T-helper 17 cell (primary cell): ENCODE measurements at regions not wholly inside any gene's neighbourhood (a gene's known extent, or its start where the extent isn't known, plus 50 kb on each side); places are given as distances from the start of the nearest gene placed in this dataset.

Experiments
- ATAC-seq: fragments of 150-1000 bp; cut with Tn5 transposase; 2 replicates; pipeline ENCODE4 v1.10.0; 2021; ENCODE audit warnings: mild to moderate bottlenecking, moderate library complexity
- DNase-seq, 3 donors: peaks; one replicate each; pipeline versions ENCODE4 v3.0.0 to v3.0.0-alpha.2; 2020 to 2021
- H3K9me3 ChIP-seq: one replicate; pipeline ENCODE4 v1.7.0; 2013; ENCODE audit warnings: low read length, mild to moderate bottlenecking; ENCODE audit not compliant: control insufficient read depth, poor library complexity, severe bottlenecking
- H3K27ac Mint-ChIP-seq: one replicate; pipeline ENCODE4 v1.8.0; 2022; ENCODE audit warnings: mild to moderate bottlenecking, moderate library complexity, mixed read lengths
- H3K27me3 Mint-ChIP-seq: one replicate; pipeline ENCODE4 v1.8.0; 2022; ENCODE audit warnings: mixed read lengths
- H3K36me3 Mint-ChIP-seq: one replicate; pipeline ENCODE4 v1.8.0; 2022; ENCODE audit warnings: low read depth, mixed read lengths
- H3K4me1 Mint-ChIP-seq: one replicate; pipeline ENCODE4 v1.8.0; 2022; ENCODE audit warnings: mild to moderate bottlenecking, mixed read lengths
- H3K4me3 Mint-ChIP-seq: one replicate; pipeline ENCODE4 v1.8.0; 2022; ENCODE audit warnings: mild to moderate bottlenecking, moderate library complexity, mixed read lengths

DNA sequence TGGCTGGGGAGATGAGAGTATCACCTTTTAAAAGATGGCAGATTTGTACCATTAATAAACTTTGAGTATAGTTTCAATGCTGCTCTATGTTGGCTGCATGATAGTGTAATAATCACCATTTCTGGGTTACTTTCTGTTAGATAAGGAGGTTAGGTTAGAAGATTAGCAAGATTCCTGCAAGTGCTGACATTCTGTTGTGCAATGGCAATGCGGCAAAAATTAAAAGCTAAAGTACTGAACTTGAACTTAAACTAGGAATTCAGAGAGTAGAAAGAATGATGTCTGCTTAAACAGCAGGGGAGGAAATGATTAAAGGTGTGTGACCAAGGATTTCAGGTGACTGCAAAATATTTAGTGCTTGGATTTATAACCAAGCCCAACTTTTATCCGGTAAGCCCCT, 399.8 kb upstream of the MON1B start:
- Mint-ChIP-seq H3K4me3 (no peak overlapping the region), H3K4me1 (no peaks in the 10 kb centered on the region), H3K27me3 (no peaks in the 10 kb centered on the region), H3K36me3 (no peaks in the 10 kb centered on the region), H3K27ac (no peak overlapping the region)
- ATAC-seq (no peak), DNase-seq (no peak)
- H3K9me3 ChIP-seq, result no peaks in the 10 kb centered on the region

DNA sequence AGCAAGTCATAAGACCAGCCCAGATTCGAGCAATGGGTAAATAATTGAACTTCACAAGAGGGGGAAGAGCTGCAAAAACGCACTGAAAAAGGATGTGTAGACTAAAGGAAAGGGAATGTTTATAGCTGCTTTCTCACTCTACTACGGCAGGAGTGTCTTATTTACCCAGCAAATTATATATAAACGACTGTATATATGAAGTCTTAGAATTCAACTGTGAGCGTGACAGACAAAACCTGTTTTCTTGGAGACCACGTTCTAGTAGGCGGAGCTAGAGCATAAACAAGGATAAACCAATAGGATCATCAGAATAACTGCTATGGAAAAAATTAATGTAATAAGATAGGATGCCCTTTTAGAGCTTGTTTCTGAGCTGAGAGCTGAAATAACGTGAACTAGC, 394.6 kb upstream of the MON1B start:
- no peak overlapping the region for H3K4me3 Mint-ChIP-seq
- no peak for ATAC-seq
- H3K36me3 Mint-ChIP-seq, result no peaks in the 10 kb centered on the region
- H3K27ac Mint-ChIP-seq, result no peak overlapping the region
- DNase-seq, result no peak
- H3K4me1 Mint-ChIP-seq, result no peaks in the 10 kb centered on the region
- no peaks in the 10 kb centered on the region for H3K9me3 ChIP-seq
- no peaks in the 10 kb centered on the region for H3K27me3 Mint-ChIP-seq

- no peaks in the 10 kb centered on the region for H3K9me3 ChIP-seq
- DNase-seq (no peak), ATAC-seq (no peak)
- Mint-ChIP-seq H3K4me3 (no peak overlapping the region), H3K27me3 (no peaks in the 10 kb centered on the region), H3K36me3 (no peaks in the 10 kb centered on the region), H3K27ac (no peak overlapping the region), H3K4me1 (no peaks in the 10 kb centered on the region)
Measured at GRCh38 chr16:76796978-76797377, 394.0 kb upstream of the MON1B start.

DNA sequence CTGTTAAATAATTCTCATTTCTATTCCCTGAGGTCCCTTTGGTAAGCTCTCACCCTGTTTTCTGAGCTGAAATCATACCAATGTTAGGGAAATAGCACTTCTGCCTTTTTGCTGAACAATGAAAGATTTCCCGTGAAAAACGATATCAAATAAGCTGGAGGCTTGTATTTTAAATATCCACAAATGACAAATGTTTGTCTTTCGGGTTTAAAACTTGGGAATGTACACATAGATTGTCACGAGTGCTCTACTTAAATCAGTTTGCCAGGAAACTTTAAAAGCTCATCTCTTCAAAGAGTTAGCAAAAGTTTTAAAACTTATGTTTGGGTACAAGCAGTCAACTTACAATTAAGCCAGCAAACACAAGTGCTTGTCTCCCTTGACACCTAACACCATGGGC, 393.5 kb upstream of the MON1B start:
- H3K9me3 ChIP-seq, result no peaks in the 10 kb centered on the region
- Mint-ChIP-seq H3K4me1 (no peaks in the 10 kb centered on the region), H3K4me3 (no peak overlapping the region), H3K27me3 (no peaks in the 10 kb centered on the region), H3K36me3 (no peaks in the 10 kb centered on the region), H3K27ac (no peak overlapping the region)
- ATAC-seq, result no peak
- no peak for DNase-seq

DNA sequence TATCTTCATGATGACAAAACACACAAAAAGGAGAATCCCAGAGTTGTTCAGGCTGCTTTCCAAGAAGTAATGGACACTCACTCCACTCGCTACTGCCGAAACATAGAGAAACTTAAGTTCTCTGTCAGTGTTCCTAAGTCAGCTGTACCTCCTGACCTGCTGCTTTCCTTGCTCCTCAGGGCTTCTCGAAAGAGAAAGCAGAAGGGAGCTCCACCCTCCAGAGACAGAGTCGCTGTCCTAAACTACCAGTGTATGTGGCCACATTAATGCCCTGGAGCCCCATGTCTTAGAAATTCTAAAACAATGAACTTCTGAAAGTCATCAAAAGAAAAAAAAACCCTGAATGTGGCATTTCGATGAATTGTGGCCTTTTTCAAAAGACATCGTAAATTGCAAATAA, 390.8 kb upstream of the MON1B start:
- Mint-ChIP-seq H3K4me3 (no peak overlapping the region), H3K36me3 (no peaks in the 10 kb centered on the region), H3K27me3 (no peaks in the 10 kb centered on the region), H3K4me1 (no peaks in the 10 kb centered on the region), H3K27ac (no peak overlapping the region)
- H3K9me3 ChIP-seq, result no peaks in the 10 kb centered on the region
- DNase-seq (no peak), ATAC-seq (no peak)

- no peaks in the 10 kb centered on the region for H3K9me3 ChIP-seq
- Mint-ChIP-seq H3K27ac (no peak overlapping the region), H3K36me3 (no peaks in the 10 kb centered on the region), H3K4me1 (no peaks in the 10 kb centered on the region), H3K27me3 (no peaks in the 10 kb centered on the region), H3K4me3 (no peak overlapping the region)
- no peak for DNase-seq
- no peak for ATAC-seq
Measured at GRCh38 chr16:76801357-76801756, 389.6 kb upstream of the MON1B start.

DNA sequence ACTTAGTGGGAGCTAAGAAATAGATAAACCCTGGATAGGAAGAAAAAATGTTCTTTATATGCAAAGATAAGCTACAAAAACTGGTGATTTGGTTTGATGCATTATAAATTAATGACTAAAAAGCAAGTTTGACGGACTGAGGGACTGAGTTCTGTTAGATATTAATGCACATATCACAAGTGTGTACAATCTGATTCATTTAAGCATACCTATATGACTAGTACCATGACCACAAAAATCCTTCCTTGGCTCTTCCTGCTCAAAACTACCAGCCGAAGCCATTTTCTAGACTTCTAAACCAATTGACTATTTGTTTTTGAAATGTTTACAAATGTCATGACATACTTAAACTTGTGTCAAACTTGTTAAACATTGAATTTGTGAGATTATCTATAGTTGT, 374.5 kb upstream of the MON1B start:
- DNase-seq (no peak), ATAC-seq (no peak)
- Mint-ChIP-seq H3K4me3 (no peak overlapping the region), H3K27me3 (no peaks in the 10 kb centered on the region), H3K36me3 (no peaks in the 10 kb centered on the region), H3K27ac (no peak overlapping the region), H3K4me1 (no peaks in the 10 kb centered on the region)
- H3K9me3 ChIP-seq, result peaks cover 3% of the 10 kb centered on the region

GRCh38 chr16:76818606-76819181, 372.3 kb upstream of the MON1B start:
- DNase-seq, result no peak
- no peak overlapping the region for H3K4me3 Mint-ChIP-seq
- H3K36me3 Mint-ChIP-seq, result no peaks in the 10 kb centered on the region
- no peak overlapping the region for H3K27ac Mint-ChIP-seq
- no peak for ATAC-seq
- no peaks in the 10 kb centered on the region for H3K27me3 Mint-ChIP-seq
- H3K4me1 Mint-ChIP-seq, result no peaks in the 10 kb centered on the region
- peaks cover 3% of the 10 kb centered on the region for H3K9me3 ChIP-seq

DNA sequence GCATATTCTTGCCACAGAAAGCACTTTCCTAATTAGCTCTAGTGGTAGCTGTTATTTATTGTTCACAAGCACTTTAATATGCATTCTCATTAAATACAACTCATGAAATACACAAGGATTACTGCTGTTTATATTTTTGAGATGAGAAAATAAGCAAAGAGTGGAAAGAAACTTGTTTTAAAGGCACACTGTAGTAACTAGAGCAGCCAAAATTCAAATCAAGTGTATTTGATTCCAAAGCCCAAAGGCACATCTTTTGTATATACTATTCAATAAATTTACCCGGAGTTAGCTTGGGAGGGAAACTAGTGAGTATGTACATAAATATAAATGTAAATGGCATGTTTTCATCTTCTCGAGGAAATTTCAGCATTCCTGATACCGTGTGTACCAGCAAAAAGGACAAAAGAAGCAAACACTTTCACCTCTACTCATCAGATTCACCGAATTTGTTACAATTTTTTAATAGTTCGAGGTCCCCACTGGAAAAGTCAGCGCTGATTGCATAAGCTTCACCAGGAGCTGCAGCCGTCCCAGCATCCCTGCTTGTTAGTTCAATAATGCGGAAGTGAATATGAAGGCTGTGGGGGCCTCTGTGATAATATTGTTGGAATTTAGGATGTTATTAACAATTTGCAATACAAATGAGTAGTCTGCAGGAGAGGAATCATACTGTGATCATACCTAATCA, 371.6 kb upstream of the MON1B start:
- no peak overlapping the region for H3K27ac Mint-ChIP-seq
- H3K4me1 Mint-ChIP-seq, result no peaks in the 10 kb centered on the region

GRCh38 chr16:76824221-76824620, 366.8 kb upstream of the MON1B start:
- no peaks in the 10 kb centered on the region for H3K36me3 Mint-ChIP-seq

More for the DNA sequence above, 371.6 kb upstream of the MON1B start:
- no peak overlapping the region for H3K4me3 Mint-ChIP-seq
- DNase-seq (no peak), ATAC-seq (no peak)
- no peaks in the 10 kb centered on the region for H3K27me3 Mint-ChIP-seq
- H3K9me3 ChIP-seq, result peaks cover 3% of the 10 kb centered on the region
- no peaks in the 10 kb centered on the region for H3K36me3 Mint-ChIP-seq

GRCh38 chr16:76824791-76825190, 366.2 kb upstream of the MON1B start:
- H3K4me1 Mint-ChIP-seq, result no peaks in the 10 kb centered on the region
- ATAC-seq, result no peak
- no peak overlapping the region for H3K4me3 Mint-ChIP-seq
- no peaks in the 10 kb centered on the region for H3K27me3 Mint-ChIP-seq
- no peaks in the 10 kb centered on the region for H3K36me3 Mint-ChIP-seq
- H3K9me3 ChIP-seq, result no peaks in the 10 kb centered on the region
- no peak overlapping the region for H3K27ac Mint-ChIP-seq
- DNase-seq, result no peak

More at GRCh38 chr16:76824221-76824620, 366.8 kb upstream of the MON1B start:
- ATAC-seq, result no peak
- no peak for DNase-seq
- Mint-ChIP-seq H3K4me3 (no peak overlapping the region), H3K27ac (no peak overlapping the region), H3K27me3 (no peaks in the 10 kb centered on the region), H3K4me1 (no peaks in the 10 kb centered on the region)
- no peaks in the 10 kb centered on the region for H3K9me3 ChIP-seq

DNA sequence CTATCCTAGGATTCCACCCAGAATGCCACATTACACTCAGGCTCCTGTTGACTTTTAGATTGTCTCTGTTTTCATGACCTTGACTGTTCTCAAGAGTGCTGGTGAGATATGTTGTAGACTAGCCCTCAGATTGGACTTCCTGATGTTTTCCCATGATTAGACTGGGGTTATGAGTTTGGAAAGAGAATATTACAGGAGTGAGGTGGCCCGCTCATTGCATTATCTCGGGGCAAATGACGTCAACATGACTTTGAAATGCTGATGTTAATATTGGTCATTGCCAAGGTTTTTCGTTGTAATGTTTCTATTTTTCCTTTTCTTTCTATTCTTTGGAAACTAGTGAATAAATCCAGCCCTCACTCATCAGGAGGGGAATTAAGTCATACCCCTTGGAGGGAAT, 355.7 kb upstream of the MON1B start:
- Mint-ChIP-seq H3K27me3 (no peaks in the 10 kb centered on the region), H3K4me3 (no peak overlapping the region), H3K36me3 (no peaks in the 10 kb centered on the region), H3K4me1 (no peaks in the 10 kb centered on the region), H3K27ac (no peak overlapping the region)
- peaks cover 3% of the 10 kb centered on the region for H3K9me3 ChIP-seq
- DNase-seq (no peak), ATAC-seq (no peak)

DNA sequence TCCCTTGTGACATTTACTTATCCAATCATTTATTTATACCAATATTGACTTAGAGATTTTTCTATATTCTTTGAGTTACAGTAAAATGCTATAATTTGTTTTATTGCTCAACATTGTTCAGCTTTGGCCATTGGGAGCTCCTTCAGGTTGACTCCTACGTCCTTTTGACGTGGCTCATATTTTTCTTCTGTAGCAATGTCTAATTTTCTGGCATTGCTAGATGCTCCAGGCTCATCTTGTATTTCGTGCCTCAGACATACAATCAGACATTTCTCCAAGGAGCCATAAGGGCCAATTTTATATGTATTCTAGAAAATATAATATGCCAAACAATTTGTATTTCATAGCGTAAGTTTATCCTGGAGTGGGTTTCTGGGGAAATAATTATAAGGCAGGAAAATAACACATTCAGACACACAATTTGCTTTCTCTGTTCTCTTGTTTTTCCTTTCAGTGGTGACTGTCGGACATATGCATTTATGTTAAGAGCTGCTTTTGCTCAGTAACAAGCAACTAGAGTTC, 355.1 kb upstream of the MON1B start:
- no peaks in the 10 kb centered on the region for H3K36me3 Mint-ChIP-seq
- H3K27ac Mint-ChIP-seq, result no peak overlapping the region

GRCh38 chr16:76837872-76838271, 353.1 kb upstream of the MON1B start:
- ATAC-seq, result no peak
- Mint-ChIP-seq H3K4me1 (no peaks in the 10 kb centered on the region), H3K36me3 (no peaks in the 10 kb centered on the region), H3K27ac (no peak overlapping the region), H3K4me3 (no peak overlapping the region), H3K27me3 (no peaks in the 10 kb centered on the region)
- no peak for DNase-seq
- peaks cover 3% of the 10 kb centered on the region for H3K9me3 ChIP-seq

More for the DNA sequence above, 355.1 kb upstream of the MON1B start:
- no peaks in the 10 kb centered on the region for H3K27me3 Mint-ChIP-seq
- DNase-seq (no peak), ATAC-seq (no peak)
- no peaks in the 10 kb centered on the region for H3K4me1 Mint-ChIP-seq
- peaks cover 3% of the 10 kb centered on the region for H3K9me3 ChIP-seq
- no peak overlapping the region for H3K4me3 Mint-ChIP-seq
